Right lobe of liver (tissue), 4 donors: ENCODE measurements at regions not wholly inside any gene's neighbourhood (a gene's known extent, or its start where the extent isn't known, plus 50 kb on each side); places are given as distances from the start of the nearest gene placed in this dataset.

Experiments used
- CTCF ChIP-seq, 4 donors: fragments of 200-600 bp in 3 of 4; fragments of 450-650 bp in 1 of 4; IDR thresholded peaks; one replicate each; pipeline versions ENCODE4 v1.5.1 to v1.8.0; 2016 to 2022; ENCODE audit warnings: antibody characterized with exemption in 4 of 4, mild to moderate bottlenecking in 2 of 4
- POLR2A ChIP-seq: fragments of 450-650 bp; IDR thresholded peaks from one replicate; pipeline ENCODE4 v1.6.1; 2017; ENCODE audit warnings: antibody characterized with exemption, mild to moderate bottlenecking
- donor health status: DM: no; HTN: no; CAD: no.
- donor health status: DM: no; HTN: no; CAD: no.
- donor health status: DM: no; HTN: yes; CAD: no.

GRCh38 chr3:190175490-190175889 lies 54.8 kb upstream of the P3H2 start:
- TF ChIP-seq CTCF (IDR thresholded peaks at IDR 0.05), result no peak
- TF ChIP-seq POLR2A, result no peak
